ENCODE measurements at regions not wholly inside any gene's neighbourhood (a gene's known extent, or its start where the extent isn't known, plus 50 kb on each side); places are given as distances from the start of the nearest gene placed in this dataset.

DNA sequence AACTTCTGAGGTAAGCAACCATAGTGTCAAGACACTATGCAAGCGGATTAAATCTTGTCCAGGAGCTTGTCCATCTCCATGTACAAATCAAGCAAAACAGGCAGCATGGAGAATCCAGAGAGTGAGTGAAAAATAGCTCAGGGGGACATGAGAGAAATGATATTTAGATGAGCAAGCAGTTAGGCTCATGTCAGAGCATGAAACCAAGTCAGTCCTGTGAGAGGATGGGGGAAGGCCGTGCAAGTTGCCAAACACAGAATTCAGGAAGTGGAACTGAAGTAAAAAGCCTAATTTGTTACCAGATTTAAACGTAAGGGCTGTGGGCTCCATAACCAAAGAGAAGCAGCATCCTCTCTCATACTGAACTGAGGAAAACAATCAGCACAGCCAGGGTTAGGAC lies 995.9 kb downstream of the MCTP2 start:
- ATAC-seq: no peak
- no peak for TF ChIP-seq SNAI2 (CRISPR knock-in tag; IDR thresholded peaks at IDR 0.05)
- no peak for TF ChIP-seq RARB (CRISPR knock-in tag; IDR thresholded peaks at IDR 0.05)
- TF ChIP-seq, protein P1, sequence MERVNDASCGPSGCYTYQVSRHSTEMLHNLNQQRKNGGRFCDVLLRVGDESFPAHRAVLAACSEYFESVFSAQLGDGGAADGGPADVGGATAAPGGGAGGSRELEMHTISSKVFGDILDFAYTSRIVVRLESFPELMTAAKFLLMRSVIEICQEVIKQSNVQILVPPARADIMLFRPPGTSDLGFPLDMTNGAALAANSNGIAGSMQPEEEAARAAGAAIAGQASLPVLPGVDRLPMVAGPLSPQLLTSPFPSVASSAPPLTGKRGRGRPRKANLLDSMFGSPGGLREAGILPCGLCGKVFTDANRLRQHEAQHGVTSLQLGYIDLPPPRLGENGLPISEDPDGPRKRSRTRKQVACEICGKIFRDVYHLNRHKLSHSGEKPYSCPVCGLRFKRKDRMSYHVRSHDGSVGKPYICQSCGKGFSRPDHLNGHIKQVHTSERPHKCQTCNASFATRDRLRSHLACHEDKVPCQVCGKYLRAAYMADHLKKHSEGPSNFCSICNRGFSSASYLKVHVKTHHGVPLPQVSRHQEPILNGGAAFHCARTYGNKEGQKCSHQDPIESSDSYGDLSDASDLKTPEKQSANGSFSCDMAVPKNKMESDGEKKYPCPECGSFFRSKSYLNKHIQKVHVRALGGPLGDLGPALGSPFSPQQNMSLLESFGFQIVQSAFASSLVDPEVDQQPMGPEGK (CRISPR knock-in tag; IDR thresholded peaks at IDR 0.05; ENCODE audit: borderline replicate concordance): no peak
- TF ChIP-seq, protein P2, sequence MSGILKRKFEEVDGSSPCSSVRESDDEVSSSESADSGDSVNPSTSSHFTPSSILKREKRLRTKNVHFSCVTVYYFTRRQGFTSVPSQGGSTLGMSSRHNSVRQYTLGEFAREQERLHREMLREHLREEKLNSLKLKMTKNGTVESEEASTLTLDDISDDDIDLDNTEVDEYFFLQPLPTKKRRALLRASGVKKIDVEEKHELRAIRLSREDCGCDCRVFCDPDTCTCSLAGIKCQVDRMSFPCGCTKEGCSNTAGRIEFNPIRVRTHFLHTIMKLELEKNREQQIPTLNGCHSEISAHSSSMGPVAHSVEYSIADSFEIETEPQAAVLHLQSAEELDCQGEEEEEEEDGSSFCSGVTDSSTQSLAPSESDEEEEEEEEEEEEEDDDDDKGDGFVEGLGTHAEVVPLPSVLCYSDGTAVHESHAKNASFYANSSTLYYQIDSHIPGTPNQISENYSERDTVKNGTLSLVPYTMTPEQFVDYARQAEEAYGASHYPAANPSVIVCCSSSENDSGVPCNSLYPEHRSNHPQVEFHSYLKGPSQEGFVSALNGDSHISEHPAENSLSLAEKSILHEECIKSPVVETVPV (CRISPR knock-in tag; IDR thresholded peaks at IDR 0.05): no peak
- TF ChIP-seq ESRRG (CRISPR knock-in tag; IDR thresholded peaks at IDR 0.05): no peak
- no peak for TF ChIP-seq ISL1 (CRISPR knock-in tag; IDR thresholded peaks at IDR 0.05)
- no peak for TF ChIP-seq OSR1 (CRISPR knock-in tag; IDR thresholded peaks at IDR 0.05)
- TF ChIP-seq BACH2 (CRISPR knock-in tag; IDR thresholded peaks at IDR 0.05; ENCODE audit: borderline replicate concordance): no peak
- TF ChIP-seq, protein P3, sequence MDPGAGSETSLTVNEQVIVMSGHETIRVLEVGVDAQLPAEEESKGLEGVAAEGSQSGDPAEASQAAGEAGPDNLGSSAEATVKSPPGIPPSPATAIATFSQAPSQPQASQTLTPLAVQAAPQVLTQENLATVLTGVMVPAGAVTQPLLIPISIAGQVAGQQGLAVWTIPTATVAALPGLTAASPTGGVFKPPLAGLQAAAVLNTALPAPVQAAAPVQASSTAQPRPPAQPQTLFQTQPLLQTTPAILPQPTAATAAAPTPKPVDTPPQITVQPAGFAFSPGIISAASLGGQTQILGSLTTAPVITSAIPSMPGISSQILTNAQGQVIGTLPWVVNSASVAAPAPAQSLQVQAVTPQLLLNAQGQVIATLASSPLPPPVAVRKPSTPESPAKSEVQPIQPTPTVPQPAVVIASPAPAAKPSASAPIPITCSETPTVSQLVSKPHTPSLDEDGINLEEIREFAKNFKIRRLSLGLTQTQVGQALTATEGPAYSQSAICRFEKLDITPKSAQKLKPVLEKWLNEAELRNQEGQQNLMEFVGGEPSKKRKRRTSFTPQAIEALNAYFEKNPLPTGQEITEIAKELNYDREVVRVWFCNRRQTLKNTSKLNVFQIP (CRISPR knock-in tag; IDR thresholded peaks at IDR 0.05; ENCODE audit: borderline replicate concordance, low read depth): no peak
- TF ChIP-seq ZNF565 (CRISPR knock-in tag; conservative IDR thresholded peaks at IDR 0.05; ENCODE audit: low read depth): no peak
- TF ChIP-seq TCF4 (CRISPR knock-in tag; IDR thresholded peaks at IDR 0.05; ENCODE audit: borderline replicate concordance): no peak
- TF ChIP-seq PPARA (CRISPR knock-in tag; IDR thresholded peaks at IDR 0.05; ENCODE audit: borderline replicate concordance): no peak
- no peak for TF ChIP-seq TSHZ2 (CRISPR knock-in tag; IDR thresholded peaks at IDR 0.05)
- no peak for TF ChIP-seq ZNF70 (CRISPR knock-in tag; IDR thresholded peaks at IDR 0.05)
- no peak for TF ChIP-seq CSDC2 (CRISPR knock-in tag; IDR thresholded peaks at IDR 0.05)
- no peak for TF ChIP-seq ZNF8 (CRISPR knock-in tag; IDR thresholded peaks at IDR 0.05)

DNA sequence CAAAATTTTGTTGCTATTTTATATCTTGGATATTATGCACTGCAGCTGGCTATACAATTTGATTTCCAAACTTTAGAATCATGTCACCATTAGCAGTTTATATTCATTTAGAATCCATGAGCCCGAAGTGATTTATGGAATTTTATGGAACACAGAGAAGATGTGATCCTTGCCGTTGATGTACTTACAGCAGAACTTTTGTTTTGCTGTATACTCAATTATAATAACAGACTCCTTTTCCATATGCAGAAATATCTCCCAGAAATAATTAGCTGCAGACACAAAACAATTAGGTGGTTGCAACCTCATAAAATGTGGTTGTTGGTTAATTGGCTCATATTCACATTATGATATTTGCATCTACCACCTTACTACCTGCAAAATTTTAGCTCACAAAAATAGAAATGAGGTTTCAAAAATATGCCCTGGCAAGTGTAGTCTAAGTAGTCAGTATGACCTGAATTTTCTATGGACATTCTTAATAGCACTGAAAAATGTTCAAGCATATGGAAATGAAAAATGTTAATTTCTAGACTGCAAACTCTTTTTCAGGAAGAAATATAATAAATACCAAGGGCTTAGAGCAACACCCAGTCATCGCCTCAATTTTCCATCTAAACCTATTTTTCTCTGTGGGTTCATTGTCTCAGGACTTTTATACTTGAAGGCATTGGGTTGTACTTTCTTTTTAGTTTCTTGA lies 997.6 kb downstream of the MCTP2 start:
- no peak for ATAC-seq

GRCh38 chr15:95235033-95235432 lies 1003.7 kb downstream of the MCTP2 start:
- no peak for TF ChIP-seq CREB5 (CRISPR knock-in tag; IDR thresholded peaks at IDR 0.05; ENCODE audit: low read depth)
- TF ChIP-seq ZFP3 (CRISPR knock-in tag; IDR thresholded peaks at IDR 0.05): no peak
- TF ChIP-seq, protein P3 (CRISPR knock-in tag; IDR thresholded peaks at IDR 0.05; ENCODE audit: borderline replicate concordance, low read depth): no peak
- TF ChIP-seq ZNF8 (CRISPR knock-in tag; IDR thresholded peaks at IDR 0.05): no peak
- no peak for TF ChIP-seq SNAI2 (CRISPR knock-in tag; IDR thresholded peaks at IDR 0.05)
- TF ChIP-seq CSDC2 (CRISPR knock-in tag; IDR thresholded peaks at IDR 0.05): no peak
- TF ChIP-seq TOX (CRISPR knock-in tag; IDR thresholded peaks at IDR 0.05; ENCODE audit: borderline replicate concordance): no peak
- TF ChIP-seq GLIS3 (CRISPR knock-in tag; IDR thresholded peaks at IDR 0.05): no peak
- no peak for TF ChIP-seq ZFP30 (CRISPR knock-in tag; IDR thresholded peaks at IDR 0.05)
- no peak for TF ChIP-seq TCF4 (CRISPR knock-in tag; IDR thresholded peaks at IDR 0.05; ENCODE audit: borderline replicate concordance)
- no peak for TF ChIP-seq ISL1 (CRISPR knock-in tag; IDR thresholded peaks at IDR 0.05)
- TF ChIP-seq, protein P1 (CRISPR knock-in tag; IDR thresholded peaks at IDR 0.05; ENCODE audit: borderline replicate concordance): no peak
- no peak for TF ChIP-seq ZC3H10 (CRISPR knock-in tag; IDR thresholded peaks at IDR 0.05)
- TF ChIP-seq ZNF70 (CRISPR knock-in tag; IDR thresholded peaks at IDR 0.05): no peak
- no peak for TF ChIP-seq ESRRG (CRISPR knock-in tag; IDR thresholded peaks at IDR 0.05)
- TF ChIP-seq OSR1 (CRISPR knock-in tag; IDR thresholded peaks at IDR 0.05): no peak
- no peak for ATAC-seq

More for the DNA sequence above, 997.6 kb downstream of the MCTP2 start:
- TF ChIP-seq BACH2 (CRISPR knock-in tag; IDR thresholded peaks at IDR 0.05; ENCODE audit: borderline replicate concordance): no peak

Measured in SK-N-SH treated with all-trans-retinoic acid at 6 μM for 48 hours (cell line).